NT2/D1 (cell line): ENCODE measurements at regions not wholly inside any gene's neighbourhood (a gene's known extent, or its start where the extent isn't known, plus 50 kb on each side); places are given as distances from the start of the nearest gene placed in this dataset.

Experiments used
- SUZ12 ChIP-seq: IDR thresholded peaks from 2 replicates; pipeline ENCODE4 v1.6.1; 2011; ENCODE audit not compliant: insufficient read length, insufficient read depth; ENCODE audit errors: extremely low read depth
- YY1 ChIP-seq: IDR thresholded peaks from 2 replicates; pipeline ENCODE4 v1.6.1; 2011; ENCODE audit not compliant: insufficient read length, insufficient read depth
- ZNF274 ChIP-seq: IDR thresholded peaks from 2 replicates; pipeline ENCODE4 v1.6.1; 2011; ENCODE audit warnings: mild to moderate bottlenecking, low read depth, low read length

DNA sequence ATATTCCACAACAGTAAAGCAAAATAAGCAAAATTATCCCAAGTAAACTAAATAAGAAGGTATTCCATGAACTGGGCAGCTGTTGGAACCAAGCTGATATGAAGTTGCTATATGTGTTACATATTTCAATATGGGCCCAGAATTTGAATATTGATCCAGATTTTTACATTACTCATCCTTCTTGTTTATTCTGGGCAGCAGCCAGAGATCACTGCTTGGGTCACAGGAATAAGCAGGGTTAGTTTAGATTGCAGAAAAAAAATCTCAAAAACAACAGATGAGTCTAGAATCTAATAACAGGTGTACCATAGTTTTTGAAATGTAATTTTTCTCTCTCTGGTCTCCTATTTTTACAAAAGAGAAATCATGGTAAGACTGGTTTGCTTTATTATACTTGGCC lies 171.5 kb upstream of the NAMPT start:
- TF ChIP-seq YY1 (no peak), ZNF274 (no peak), SUZ12 (no peak)
